ENCODE measurements at regions not wholly inside any gene's neighbourhood (a gene's known extent, or its start where the extent isn't known, plus 50 kb on each side); places are given as distances from the start of the nearest gene placed in this dataset.

- CTCF ChIA-PET: no interaction called here
- H3K4me3 Mint-ChIP-seq: peak overlapping the region in 5 of 10 donors; percentile 36 to 53 (median 41)
Measured at GRCh38 chr3:25901796-25902195, 111.9 kb downstream of the OXSM start.

GRCh38 chr3:25902586-25902985 lies 112.7 kb downstream of the OXSM start:
- no peak overlapping the region for H3K27ac Mint-ChIP-seq

More at GRCh38 chr3:25901796-25902195, 111.9 kb downstream of the OXSM start:
- H3K4me3 ChIP-seq (ENCODE audit: low read length): no peak overlapping the region
- peaks cover 0 to 15% of the 10 kb centered on the region in 2 donors for H3K4me1 ChIP-seq (ENCODE audit: control insufficient read depth in 2 of 2, insufficient read depth in 2 of 2, low read length in 2 of 2)
- H3K27ac ChIP-seq (ENCODE audit: low read depth, low read length): no peak overlapping the region
- H3K27me3 Mint-ChIP-seq: peaks cover 0 to 8% (median 0%) of the 10 kb centered on the region in 5 donors
- peaks cover 6 to 24% (median 17%) of the 10 kb centered on the region in 7 donors for H3K4me1 Mint-ChIP-seq
- intact Hi-C loops (cut with micrococcal nuclease): no loop called here
- no peaks in the 10 kb centered on the region for H3K9me3 ChIP-seq (ENCODE audit: control insufficient read depth in 2 of 3, low read length in 3 of 3)
- DNase-seq: peak in 6 of 9 donors; percentile 13 to 51 (median 32)
- peaks cover 0 to 7% (median 0%) of the 10 kb centered on the region in 11 donors for H3K9me3 Mint-ChIP-seq
- ATAC-seq: peak; percentile 47
- H3K27ac Mint-ChIP-seq: no peak overlapping the region
- H3K36me3 ChIP-seq (ENCODE audit: control insufficient read depth in 2 of 3, insufficient read depth in 3 of 3, low read length in 3 of 3): no peaks in the 10 kb centered on the region
- POLR2A ChIA-PET: no interaction called here
- no peaks in the 10 kb centered on the region for H3K36me3 Mint-ChIP-seq
- H3K27me3 ChIP-seq (ENCODE audit: control insufficient read depth in 2 of 2, insufficient read depth in 2 of 2, low read length in 2 of 2): no peaks in the 10 kb centered on the region

GRCh38 chr3:25903371-25904129 lies 113.7 kb downstream of the OXSM start:
- H3K4me3 ChIP-seq (ENCODE audit: low read length): no peak overlapping the region
- Mint-ChIP-seq H3K4me3 (no peak overlapping the region), H3K27me3 (peaks cover 0 to 11% (median 0%) of the 10 kb centered on the region in 5 donors), H3K9me3 (peaks cover 0 to 7% (median 0%) of the 10 kb centered on the region in 11 donors), H3K4me1 (peaks cover 6 to 24% (median 17%) of the 10 kb centered on the region in 7 donors), H3K36me3 (no peaks in the 10 kb centered on the region), H3K27ac (no peak overlapping the region)
- H3K27me3 ChIP-seq (ENCODE audit: control insufficient read depth in 2 of 2, insufficient read depth in 2 of 2, low read length in 2 of 2): no peaks in the 10 kb centered on the region
- intact Hi-C loops (cut with micrococcal nuclease): no loop called here
- POLR2A ChIA-PET: no interaction called here
- DNase-seq (no peak), ATAC-seq (no peak)
- no peaks in the 10 kb centered on the region for H3K9me3 ChIP-seq (ENCODE audit: control insufficient read depth in 2 of 3, low read length in 3 of 3)
- CTCF ChIA-PET: no interaction called here
- H3K4me1 ChIP-seq (ENCODE audit: control insufficient read depth in 2 of 2, insufficient read depth in 2 of 2, low read length in 2 of 2): peaks cover 0 to 15% of the 10 kb centered on the region in 2 donors
- H3K36me3 ChIP-seq (ENCODE audit: control insufficient read depth in 2 of 3, insufficient read depth in 3 of 3, low read length in 3 of 3): no peaks in the 10 kb centered on the region
- no peak overlapping the region for H3K27ac ChIP-seq (ENCODE audit: low read depth, low read length)

More at GRCh38 chr3:25902586-25902985, 112.7 kb downstream of the OXSM start:
- no peak for DNase-seq
- intact Hi-C loops (cut with micrococcal nuclease): no loop called here
- no peaks in the 10 kb centered on the region for H3K27me3 ChIP-seq (ENCODE audit: control insufficient read depth in 2 of 2, insufficient read depth in 2 of 2, low read length in 2 of 2)
- H3K27me3 Mint-ChIP-seq: peaks cover 0 to 8% (median 0%) of the 10 kb centered on the region in 5 donors
- H3K4me1 ChIP-seq (ENCODE audit: control insufficient read depth in 2 of 2, insufficient read depth in 2 of 2, low read length in 2 of 2): peaks cover 0 to 15% of the 10 kb centered on the region in 2 donors
- ATAC-seq: no peak
- no peaks in the 10 kb centered on the region for H3K9me3 ChIP-seq (ENCODE audit: control insufficient read depth in 2 of 3, low read length in 3 of 3)
- H3K9me3 Mint-ChIP-seq: peaks cover 0 to 7% (median 0%) of the 10 kb centered on the region in 11 donors
- H3K4me1 Mint-ChIP-seq: peaks cover 6 to 24% (median 17%) of the 10 kb centered on the region in 7 donors
- no peaks in the 10 kb centered on the region for H3K36me3 Mint-ChIP-seq
- POLR2A ChIA-PET: no interaction called here
- H3K36me3 ChIP-seq (ENCODE audit: control insufficient read depth in 2 of 3, insufficient read depth in 3 of 3, low read length in 3 of 3): no peaks in the 10 kb centered on the region
- no peak overlapping the region for H3K27ac ChIP-seq (ENCODE audit: low read depth, low read length)
- CTCF ChIA-PET: no interaction called here
- peak overlapping the region in 1 of 10 donors; percentile 15 for H3K4me3 Mint-ChIP-seq
- H3K4me3 ChIP-seq (ENCODE audit: low read length): no peak overlapping the region

- no peaks in the 10 kb centered on the region for H3K27me3 ChIP-seq (ENCODE audit: control insufficient read depth in 2 of 2, insufficient read depth in 2 of 2, low read length in 2 of 2)
- H3K4me3 ChIP-seq (ENCODE audit: low read length): no peak overlapping the region
- H3K4me1 ChIP-seq (ENCODE audit: control insufficient read depth in 2 of 2, insufficient read depth in 2 of 2, low read length in 2 of 2): peaks cover 0 to 15% of the 10 kb centered on the region in 2 donors
- H3K9me3 ChIP-seq (ENCODE audit: control insufficient read depth in 2 of 3, low read length in 3 of 3): no peaks in the 10 kb centered on the region
- ChIA-PET POLR2A (no interaction called here), CTCF (no interaction called here)
- no peak for DNase-seq
- peaks cover 0 to 18% (median 0%) of the 10 kb centered on the region in 5 donors for H3K27me3 Mint-ChIP-seq
- H3K9me3 Mint-ChIP-seq: peaks cover 0 to 7% (median 0%) of the 10 kb centered on the region in 11 donors
- H3K27ac ChIP-seq (ENCODE audit: low read depth, low read length): no peak overlapping the region
- peaks cover 6 to 24% (median 17%) of the 10 kb centered on the region in 7 donors for H3K4me1 Mint-ChIP-seq
- no peak overlapping the region for H3K4me3 Mint-ChIP-seq
- H3K36me3 Mint-ChIP-seq: no peaks in the 10 kb centered on the region
- intact Hi-C loops (cut with micrococcal nuclease): no loop called here
- H3K36me3 ChIP-seq (ENCODE audit: control insufficient read depth in 2 of 3, insufficient read depth in 3 of 3, low read length in 3 of 3): no peaks in the 10 kb centered on the region
- no peak overlapping the region for H3K27ac Mint-ChIP-seq
- no peak for ATAC-seq
Measured at GRCh38 chr3:25904206-25904605, 114.3 kb downstream of the OXSM start.

- H3K9me3 Mint-ChIP-seq: peaks cover 0 to 1% (median 0%) of the 10 kb centered on the region in 11 donors
- Histone ChIP-seq H3K27ac (ENCODE audit: low read depth, low read length) (no peak overlapping the region), H3K9me3 (ENCODE audit: control insufficient read depth in 2 of 3, low read length in 3 of 3) (no peaks in the 10 kb centered on the region), H3K4me3 (ENCODE audit: low read length) (no peak overlapping the region), H3K4me1 (ENCODE audit: control insufficient read depth in 2 of 2, insufficient read depth in 2 of 2, low read length in 2 of 2) (peaks cover 8 to 12% of the 10 kb centered on the region in 2 donors), H3K27me3 (ENCODE audit: control insufficient read depth in 2 of 2, insufficient read depth in 2 of 2, low read length in 2 of 2) (no peaks in the 10 kb centered on the region), H3K36me3 (ENCODE audit: control insufficient read depth in 2 of 3, insufficient read depth in 3 of 3, low read length in 3 of 3) (no peaks in the 10 kb centered on the region)
- peaks cover 6 to 17% (median 14%) of the 10 kb centered on the region in 7 donors for H3K4me1 Mint-ChIP-seq
- CTCF ChIA-PET: no interaction called here
- POLR2A ChIA-PET: no interaction called here
- DNase-seq: no peak
- H3K4me3 Mint-ChIP-seq: no peak overlapping the region
- ATAC-seq: no peak
- no peaks in the 10 kb centered on the region for H3K36me3 Mint-ChIP-seq
- no peak overlapping the region for H3K27ac Mint-ChIP-seq
- intact Hi-C loops (cut with micrococcal nuclease): no loop called here
- peaks cover 0 to 19% (median 0%) of the 10 kb centered on the region in 5 donors for H3K27me3 Mint-ChIP-seq
Measured at GRCh38 chr3:25906132-25906906, 116.4 kb downstream of the OXSM start.

- Histone ChIP-seq H3K4me3 (ENCODE audit: low read length) (no peak overlapping the region), H3K36me3 (ENCODE audit: control insufficient read depth in 2 of 3, insufficient read depth in 3 of 3, low read length in 3 of 3) (no peaks in the 10 kb centered on the region), H3K27ac (ENCODE audit: low read depth, low read length) (no peak overlapping the region), H3K9me3 (ENCODE audit: control insufficient read depth in 2 of 3, low read length in 3 of 3) (no peaks in the 10 kb centered on the region), H3K27me3 (ENCODE audit: control insufficient read depth in 2 of 2, insufficient read depth in 2 of 2, low read length in 2 of 2) (no peaks in the 10 kb centered on the region), H3K4me1 (ENCODE audit: control insufficient read depth in 2 of 2, insufficient read depth in 2 of 2, low read length in 2 of 2) (peaks cover 5 to 10% of the 10 kb centered on the region in 2 donors)
- H3K36me3 Mint-ChIP-seq: no peaks in the 10 kb centered on the region
- CTCF ChIA-PET: no interaction called here
- no peak overlapping the region for H3K27ac Mint-ChIP-seq
- H3K4me1 Mint-ChIP-seq: peaks cover 5 to 17% (median 14%) of the 10 kb centered on the region in 7 donors
- peaks cover 0 to 1% (median 0%) of the 10 kb centered on the region in 11 donors for H3K9me3 Mint-ChIP-seq
- POLR2A ChIA-PET: no interaction called here
- no peak for ATAC-seq
- intact Hi-C loops (cut with micrococcal nuclease): no loop called here
- peaks cover 0 to 19% (median 0%) of the 10 kb centered on the region in 5 donors for H3K27me3 Mint-ChIP-seq
- H3K4me3 Mint-ChIP-seq: no peak overlapping the region
- no peak for DNase-seq
Measured at GRCh38 chr3:25907081-25907480, 117.2 kb downstream of the OXSM start.
